ENCODE measurements at regions not wholly inside any gene's neighbourhood (a gene's known extent, or its start where the extent isn't known, plus 50 kb on each side); places are given as distances from the start of the nearest gene placed in this dataset.

DNA sequence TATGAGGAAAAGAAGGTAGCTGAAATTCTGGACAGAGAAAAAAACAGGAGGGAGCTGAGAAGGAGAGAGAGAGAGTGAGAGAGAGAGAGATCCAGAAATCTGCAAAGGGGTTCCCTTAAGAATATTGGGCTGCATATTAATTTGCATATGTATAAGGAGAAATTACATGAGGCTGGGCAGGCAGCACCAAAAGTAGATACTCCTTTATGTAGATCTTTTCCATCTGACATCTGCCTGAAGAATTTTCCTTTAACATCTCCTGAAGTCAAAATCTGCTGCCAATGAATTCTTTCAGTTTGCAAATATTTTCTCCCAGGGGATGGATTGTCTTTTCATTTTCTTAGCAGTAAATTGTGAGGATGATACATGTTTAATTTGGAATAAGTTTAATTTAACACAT, 1365.3 kb downstream of the GATA3 start:
- TF ChIP-seq, protein P1, sequence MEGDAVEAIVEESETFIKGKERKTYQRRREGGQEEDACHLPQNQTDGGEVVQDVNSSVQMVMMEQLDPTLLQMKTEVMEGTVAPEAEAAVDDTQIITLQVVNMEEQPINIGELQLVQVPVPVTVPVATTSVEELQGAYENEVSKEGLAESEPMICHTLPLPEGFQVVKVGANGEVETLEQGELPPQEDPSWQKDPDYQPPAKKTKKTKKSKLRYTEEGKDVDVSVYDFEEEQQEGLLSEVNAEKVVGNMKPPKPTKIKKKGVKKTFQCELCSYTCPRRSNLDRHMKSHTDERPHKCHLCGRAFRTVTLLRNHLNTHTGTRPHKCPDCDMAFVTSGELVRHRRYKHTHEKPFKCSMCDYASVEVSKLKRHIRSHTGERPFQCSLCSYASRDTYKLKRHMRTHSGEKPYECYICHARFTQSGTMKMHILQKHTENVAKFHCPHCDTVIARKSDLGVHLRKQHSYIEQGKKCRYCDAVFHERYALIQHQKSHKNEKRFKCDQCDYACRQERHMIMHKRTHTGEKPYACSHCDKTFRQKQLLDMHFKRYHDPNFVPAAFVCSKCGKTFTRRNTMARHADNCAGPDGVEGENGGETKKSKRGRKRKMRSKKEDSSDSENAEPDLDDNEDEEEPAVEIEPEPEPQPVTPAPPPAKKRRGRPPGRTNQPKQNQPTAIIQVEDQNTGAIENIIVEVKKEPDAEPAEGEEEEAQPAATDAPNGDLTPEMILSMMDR (IDR thresholded peaks at IDR 0.05; ENCODE audit: poor library complexity) = no peak
- no peak for TF ChIP-seq EZH2phosphoT487 (IDR thresholded peaks at IDR 0.05; ENCODE audit: low read depth, severe bottlenecking, unreplicated experiment)
